SK-N-MC (cell line): ENCODE measurements at regions not wholly inside any gene's neighbourhood (a gene's known extent, or its start where the extent isn't known, plus 50 kb on each side); places are given as distances from the start of the nearest gene placed in this dataset.

Experiments used
- EZH2 ChIP-seq: fragments of 200-600 bp; sonication (generic); IDR thresholded peaks from one replicate; pipeline ENCODE4 v1.6.1; 2017; ENCODE audit warnings: antibody characterized with exemption
- FOXP2 ChIP-seq: optimal IDR thresholded peaks from 2 replicates; pipeline ENCODE3; 2011; ENCODE audit warnings: mild to moderate bottlenecking, moderate library complexity; ENCODE audit not compliant: insufficient read depth; ENCODE audit errors: extremely low read length, control extremely low read depth
- POLR2AphosphoS5 ChIP-seq: IDR thresholded peaks from 2 replicates; pipeline ENCODE4 v1.6.1; 2012; ENCODE audit warnings: mild to moderate bottlenecking, low read depth, low read length, borderline replicate concordance

- TF ChIP-seq POLR2AphosphoS5 (no peak), EZH2 (no peak), FOXP2 (no peak)
These were observed 614.2 kb downstream of the TMEM114 start for GRCh38 chr16:7976125-7976524.
